Psoas muscle (tissue), 7 donors: ENCODE measurements at regions not wholly inside any gene's neighbourhood (a gene's known extent, or its start where the extent isn't known, plus 50 kb on each side); places are given as distances from the start of the nearest gene placed in this dataset.

ENCODE experiments used
- ATAC-seq, 4 donors: fragments of 200-7000 bp; cut with Tn5 transposase; one replicate each; pipeline ENCODE4 v1.9.1; 2020; ENCODE audit warnings: moderate library complexity in 3 of 4, mild to moderate bottlenecking in 2 of 4
- DNase-seq, 2 donors: peaks; one replicate each; pipeline ENCODE4 v3.0.0-alpha.2; 2020
- H3K27ac ChIP-seq: fragments of 200-600 bp; one replicate; pipeline ENCODE4 v1.8.0; 2022
- H3K27me3 ChIP-seq, 3 donors: fragments of 200-600 bp in 1 of 3; one replicate each; pipeline versions ENCODE4 v1.6.1 to v1.8.0; 2013 to 2022; ENCODE audit warnings: low read length in 2 of 3, mild to moderate bottlenecking in 2 of 3, moderate library complexity in 1 of 3; ENCODE audit not compliant: insufficient read depth in 3 of 3
- H3K36me3 ChIP-seq, 2 donors: fragments of 200-600 bp in 1 of 2; one replicate each; pipeline versions ENCODE4 v1.6.1 to v1.8.0; 2013 to 2022; ENCODE audit warnings: low read depth in 1 of 2, mild to moderate bottlenecking in 1 of 2, moderate library complexity in 1 of 2; ENCODE audit not compliant: insufficient read depth in 1 of 2
- H3K4me1 ChIP-seq: fragments of 200-600 bp; one replicate; pipeline ENCODE4 v1.8.0; 2022
- H3K4me3 ChIP-seq: fragments of 200-600 bp; one replicate; pipeline ENCODE4 v1.8.0; 2022; ENCODE audit warnings: mild to moderate bottlenecking
- H3K9me3 ChIP-seq: fragments of 200-600 bp; one replicate; pipeline ENCODE4 v1.8.0; 2022
- WGBS, 3 donors: extraction: QIAGEN DNeasy Blood & Tissue Kit; methylation state at CpG; one replicate each; pipeline versions ENCODE4 v1.1.6 to v1.1.7; 2013; 5-methylcytosine and 5-hydroxymethylcytosine counted together
- intact Hi-C, 2 donors: fragments of 100-400 bp; cut with DNase I; formaldehyde crosslinking; loops; one replicate each; pipeline versions ENCODE4 v1.11.0 to v1.14.2; 2022
- TF ChIP-seq, protein P1 (sequence below): fragments of 200-600 bp; IDR thresholded peaks from one replicate; pipeline ENCODE4 v1.8.0; 2022; ENCODE audit warnings: antibody characterized with exemption
- donor health status: healthy with polysubstance abuse.
- donor health status: DM: no; HTN: no; CAD: no; lungs with moderate emphysema.
- donor health status: Bipolar disorder and iron deficiency.
- donor health status: healthy.
- donor health status: DM: yes; HTN: yes; CAD: no.
- donor health status: DM: no; HTN: no; CAD: no.
- donor health status: DM: yes; HTN: yes; CAD: no.

- no peak overlapping the region for H3K4me3 ChIP-seq
- no peaks in the 10 kb centered on the region for H3K9me3 ChIP-seq
- TF ChIP-seq, protein P1, sequence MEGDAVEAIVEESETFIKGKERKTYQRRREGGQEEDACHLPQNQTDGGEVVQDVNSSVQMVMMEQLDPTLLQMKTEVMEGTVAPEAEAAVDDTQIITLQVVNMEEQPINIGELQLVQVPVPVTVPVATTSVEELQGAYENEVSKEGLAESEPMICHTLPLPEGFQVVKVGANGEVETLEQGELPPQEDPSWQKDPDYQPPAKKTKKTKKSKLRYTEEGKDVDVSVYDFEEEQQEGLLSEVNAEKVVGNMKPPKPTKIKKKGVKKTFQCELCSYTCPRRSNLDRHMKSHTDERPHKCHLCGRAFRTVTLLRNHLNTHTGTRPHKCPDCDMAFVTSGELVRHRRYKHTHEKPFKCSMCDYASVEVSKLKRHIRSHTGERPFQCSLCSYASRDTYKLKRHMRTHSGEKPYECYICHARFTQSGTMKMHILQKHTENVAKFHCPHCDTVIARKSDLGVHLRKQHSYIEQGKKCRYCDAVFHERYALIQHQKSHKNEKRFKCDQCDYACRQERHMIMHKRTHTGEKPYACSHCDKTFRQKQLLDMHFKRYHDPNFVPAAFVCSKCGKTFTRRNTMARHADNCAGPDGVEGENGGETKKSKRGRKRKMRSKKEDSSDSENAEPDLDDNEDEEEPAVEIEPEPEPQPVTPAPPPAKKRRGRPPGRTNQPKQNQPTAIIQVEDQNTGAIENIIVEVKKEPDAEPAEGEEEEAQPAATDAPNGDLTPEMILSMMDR, result no peak
- no peaks in the 10 kb centered on the region for H3K36me3 ChIP-seq
- no peaks in the 10 kb centered on the region for H3K4me1 ChIP-seq
- H3K27me3 ChIP-seq, result peaks cover 0 to 20% (median 2%) of the 10 kb centered on the region in 3 donors
- DNase-seq, result no peak
- ATAC-seq, result no peak
- 82 to 85% (median 85%) methylated on average over 6 of the region's 6 CpGs for WGBS, 3 donors
- no peak overlapping the region for H3K27ac ChIP-seq
- intact Hi-C loops, result no loop called here
These were observed 214.4 kb downstream of the MED10 start for GRCh38 chr5:6163913-6164312.

DNA sequence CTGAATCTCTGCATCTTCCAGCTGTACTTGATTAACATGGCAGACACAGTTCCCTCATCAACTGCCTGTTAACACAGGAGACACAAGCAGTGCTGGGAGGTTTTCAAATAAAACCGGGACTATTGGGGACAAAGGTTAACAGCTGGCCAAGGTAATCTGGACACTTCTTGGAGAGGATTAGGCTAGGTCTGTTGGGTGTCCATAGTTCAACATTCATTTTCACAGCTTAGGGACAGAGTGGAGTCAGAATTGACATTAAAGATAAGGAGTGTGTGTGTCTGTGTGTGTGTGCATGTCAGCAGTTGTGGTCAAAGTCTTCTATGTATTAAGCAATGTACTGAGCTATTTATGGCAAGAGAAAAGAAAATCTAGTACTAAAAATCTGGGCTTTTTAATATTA is 216.2 kb downstream of the MED10 start:
- H3K27ac ChIP-seq, result no peak overlapping the region
- H3K27me3 ChIP-seq, result peaks cover 0 to 20% (median 2%) of the 10 kb centered on the region in 3 donors
- no peak overlapping the region for H3K4me3 ChIP-seq
- WGBS, 3 donors, result 33 to 41% (median 34%) methylated on average over 1 of the region's 1 CpG
- H3K4me1 ChIP-seq, result no peaks in the 10 kb centered on the region
- TF ChIP-seq, protein P1, result no peak
- no peaks in the 10 kb centered on the region for H3K36me3 ChIP-seq
- intact Hi-C loops, result no loop called here
- H3K9me3 ChIP-seq, result no peaks in the 10 kb centered on the region
- DNase-seq, result no peak
- no peak for ATAC-seq

- no peak for DNase-seq
- Histone ChIP-seq H3K27ac (no peak overlapping the region), H3K27me3 (peaks cover 0 to 20% (median 2%) of the 10 kb centered on the region in 3 donors), H3K4me3 (no peak overlapping the region), H3K4me1 (no peaks in the 10 kb centered on the region), H3K9me3 (no peaks in the 10 kb centered on the region), H3K36me3 (no peaks in the 10 kb centered on the region)
- 48 to 56% (median 53%) methylated on average over 8 of the region's 8 CpGs for WGBS, 3 donors
- TF ChIP-seq, protein P1, result no peak
- intact Hi-C loops, result no loop called here
- ATAC-seq, result no peak
These were observed 217.1 kb downstream of the MED10 start for GRCh38 chr5:6161257-6161656.

DNA sequence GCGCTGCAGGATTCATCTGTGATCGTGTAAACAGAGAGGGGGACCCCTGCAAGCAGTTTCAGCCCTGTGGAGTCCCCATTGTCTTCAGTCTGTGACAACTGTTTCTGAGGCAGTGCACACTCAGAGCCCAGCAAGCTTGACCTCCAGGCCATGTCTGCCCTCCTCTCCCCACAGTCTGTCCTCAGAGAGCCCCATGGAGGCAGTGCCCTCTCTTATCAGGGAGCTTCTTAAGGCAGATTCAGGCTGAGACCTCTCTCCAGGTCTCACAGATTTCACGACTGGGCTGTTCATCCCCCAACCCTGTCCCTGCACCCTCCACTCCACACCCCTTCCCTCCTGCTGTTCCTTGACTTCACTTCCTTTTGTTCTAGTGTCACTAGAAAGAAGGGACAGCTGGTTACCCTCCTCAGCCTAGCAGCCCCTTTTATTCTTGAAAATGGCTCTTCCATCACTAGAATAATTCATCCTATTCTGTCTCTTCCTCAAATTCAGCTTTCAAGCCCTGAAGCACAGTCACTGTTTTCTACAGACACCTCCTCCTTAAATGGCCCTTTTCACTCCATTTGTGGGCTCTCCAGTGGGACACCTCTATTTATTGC is 218.4 kb downstream of the MED10 start:
- intact Hi-C loops, result no loop called here
- Histone ChIP-seq H3K9me3 (no peaks in the 10 kb centered on the region), H3K27ac (no peak overlapping the region), H3K4me1 (no peaks in the 10 kb centered on the region), H3K4me3 (no peak overlapping the region), H3K27me3 (peaks cover 0 to 20% (median 2%) of the 10 kb centered on the region in 3 donors), H3K36me3 (no peaks in the 10 kb centered on the region)
- no peak for ATAC-seq
- WGBS, 3 donors, result 34 to 44% (median 43%) methylated on average over 3 of the region's 3 CpGs
- no peak for DNase-seq
- TF ChIP-seq, protein P1, result no peak
